SW 1271 (cell line): ENCODE measurements at regions not wholly inside any gene's neighbourhood (a gene's known extent, or its start where the extent isn't known, plus 50 kb on each side); places are given as distances from the start of the nearest gene placed in this dataset.

Experiments used
- DNase-seq, 2 experiments: peaks; one replicate each; lab custom pipeline; 2025; lab: John Stamatoyannopoulos, UW

GRCh38 chr5:159854916-159855315 lies 61.4 kb upstream of the ADRA1B start:
- DNase-seq = no peak

- no peak for DNase-seq
These were observed 60.6 kb upstream of the ADRA1B start for GRCh38 chr5:159855476-159856191.

DNA sequence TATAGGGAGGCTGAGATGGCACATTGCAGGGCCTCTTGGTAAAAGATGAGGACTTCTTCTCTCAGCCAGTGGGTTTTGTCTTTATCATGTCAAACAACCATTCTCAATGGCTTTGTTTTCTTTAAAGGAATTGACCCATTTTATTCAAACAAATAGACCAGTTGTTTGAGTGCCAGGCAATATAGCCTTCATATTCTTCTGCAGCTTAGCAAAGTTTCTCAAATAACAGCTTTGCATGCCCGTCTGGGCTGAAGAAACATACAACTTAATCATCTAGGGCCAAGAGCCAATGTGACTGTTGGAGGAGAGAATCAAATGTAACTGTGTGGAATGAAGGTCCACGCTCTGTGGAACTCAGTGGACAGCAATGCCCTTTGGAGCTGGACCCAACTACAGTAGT lies 57.4 kb upstream of the ADRA1B start:
- DNase-seq = no peak

DNA sequence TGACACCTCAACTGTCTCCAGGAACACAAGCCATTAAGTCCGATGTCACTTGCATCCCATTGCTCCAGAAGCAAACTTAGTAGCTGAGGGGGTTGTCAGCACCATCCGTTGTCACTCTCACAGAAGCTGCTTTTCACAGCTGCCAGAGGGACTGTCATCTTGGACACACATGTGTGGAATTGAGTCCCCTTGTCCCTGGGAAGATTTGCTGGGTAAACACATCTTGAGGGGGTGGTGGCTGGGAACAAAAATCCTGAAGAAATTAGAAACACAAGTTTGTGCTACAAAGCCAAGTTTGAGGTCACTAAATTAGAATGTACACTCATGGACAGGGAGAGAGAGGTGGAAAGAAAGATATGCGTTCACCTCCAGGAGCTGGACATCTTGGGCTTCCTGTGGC lies 55.2 kb upstream of the ADRA1B start:
- no peak for DNase-seq

DNA sequence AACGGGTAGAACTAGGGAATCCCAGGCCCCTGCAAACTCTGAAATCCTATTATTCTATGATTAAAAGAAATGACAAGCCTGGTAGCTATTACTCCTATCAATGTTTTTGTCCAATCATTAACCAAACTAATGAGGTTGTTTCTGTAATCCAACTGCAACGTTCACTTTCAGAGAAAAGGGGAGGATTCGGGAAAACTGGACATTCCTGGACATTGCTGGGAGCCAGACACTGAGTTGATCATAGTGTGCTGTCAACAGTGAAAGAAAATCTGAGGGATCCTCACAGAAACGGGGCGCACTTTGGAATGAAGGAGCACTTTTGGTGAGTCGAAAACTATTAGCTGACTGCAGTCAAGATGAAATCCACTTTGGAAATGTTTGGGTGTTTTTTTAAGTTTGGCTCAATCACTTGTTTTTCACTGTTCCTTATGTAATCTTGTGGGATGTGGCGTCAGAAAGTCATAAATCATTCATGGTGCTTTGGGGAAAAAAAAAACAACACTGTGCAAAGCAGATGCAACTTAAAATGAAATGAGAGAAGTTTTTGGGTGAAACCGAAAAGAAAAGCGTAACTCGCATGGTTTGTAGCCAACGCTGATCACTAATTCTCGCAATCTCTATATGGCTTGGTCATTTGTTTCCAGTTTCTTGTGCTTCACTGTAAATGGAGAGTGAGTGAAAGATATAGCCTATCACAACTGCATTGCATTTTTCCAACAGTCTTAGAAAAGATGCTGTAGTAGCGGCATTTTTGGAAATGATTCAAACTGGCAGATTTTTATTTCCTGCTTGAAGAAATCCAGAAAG lies 51.2 kb upstream of the ADRA1B start:
- no peak for DNase-seq

- no peak for DNase-seq
These were observed 50.2 kb upstream of the ADRA1B start for GRCh38 chr5:159866093-159866492.
